Thyroid gland (tissue), 4 donors: ENCODE measurements at regions not wholly inside any gene's neighbourhood (a gene's known extent, or its start where the extent isn't known, plus 50 kb on each side); places are given as distances from the start of the nearest gene placed in this dataset.

ENCODE experiments used
- POLR2A ChIP-seq, 2 donors: fragments of 450-650 bp; IDR thresholded peaks; one replicate each; pipeline ENCODE4 v1.6.1; 2017; ENCODE audit warnings: antibody characterized with exemption in 2 of 2, mild to moderate bottlenecking in 2 of 2, moderate library complexity in 1 of 2
- TF ChIP-seq, protein P1 (sequence below), 6 experiments: fragments of 200-600 bp in 3 of 6; fragments of 450-650 bp in 3 of 6; sonication (generic) in 3 of 6; IDR thresholded peaks; one replicate each; pipeline ENCODE4 v1.5.1; 2016 to 2019; ENCODE audit warnings: antibody characterized with exemption in 6 of 6, mild to moderate bottlenecking in 2 of 6, inconsistent platforms in 1 of 6, moderate library complexity in 1 of 6

DNA sequence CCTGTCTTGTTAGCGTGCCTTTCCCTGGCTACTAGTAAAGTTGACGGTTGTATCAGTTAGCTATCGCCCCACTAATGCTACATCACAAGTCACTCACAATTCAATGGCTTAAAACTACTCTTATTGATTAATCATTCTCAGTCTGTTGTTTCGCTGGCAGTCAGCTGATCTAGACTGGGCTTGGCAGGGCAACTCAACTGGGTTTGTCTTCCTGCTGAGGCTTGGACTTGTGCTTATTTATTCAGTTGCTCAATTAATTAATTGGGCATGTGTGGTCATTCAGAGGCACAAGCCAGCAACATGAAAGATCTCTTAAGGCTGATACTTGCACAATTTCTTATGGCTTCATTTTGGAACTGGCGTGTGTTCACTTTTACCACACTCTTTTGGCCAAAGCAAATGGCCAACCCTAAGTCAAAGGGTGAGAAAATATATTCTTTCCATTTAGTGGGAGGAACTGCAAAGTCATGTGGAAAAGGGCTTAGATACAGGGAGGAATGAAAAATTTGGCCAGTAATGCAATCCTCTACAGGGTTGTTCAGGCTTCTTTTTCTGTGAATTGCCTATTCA is 333.5 kb downstream of the GPR37 start:
- TF ChIP-seq POLR2A (IDR thresholded peaks at IDR 0.05) = no peak
- TF ChIP-seq, protein P1, sequence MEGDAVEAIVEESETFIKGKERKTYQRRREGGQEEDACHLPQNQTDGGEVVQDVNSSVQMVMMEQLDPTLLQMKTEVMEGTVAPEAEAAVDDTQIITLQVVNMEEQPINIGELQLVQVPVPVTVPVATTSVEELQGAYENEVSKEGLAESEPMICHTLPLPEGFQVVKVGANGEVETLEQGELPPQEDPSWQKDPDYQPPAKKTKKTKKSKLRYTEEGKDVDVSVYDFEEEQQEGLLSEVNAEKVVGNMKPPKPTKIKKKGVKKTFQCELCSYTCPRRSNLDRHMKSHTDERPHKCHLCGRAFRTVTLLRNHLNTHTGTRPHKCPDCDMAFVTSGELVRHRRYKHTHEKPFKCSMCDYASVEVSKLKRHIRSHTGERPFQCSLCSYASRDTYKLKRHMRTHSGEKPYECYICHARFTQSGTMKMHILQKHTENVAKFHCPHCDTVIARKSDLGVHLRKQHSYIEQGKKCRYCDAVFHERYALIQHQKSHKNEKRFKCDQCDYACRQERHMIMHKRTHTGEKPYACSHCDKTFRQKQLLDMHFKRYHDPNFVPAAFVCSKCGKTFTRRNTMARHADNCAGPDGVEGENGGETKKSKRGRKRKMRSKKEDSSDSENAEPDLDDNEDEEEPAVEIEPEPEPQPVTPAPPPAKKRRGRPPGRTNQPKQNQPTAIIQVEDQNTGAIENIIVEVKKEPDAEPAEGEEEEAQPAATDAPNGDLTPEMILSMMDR (IDR thresholded peaks at IDR 0.05) = no peak
